HPDE6-E6E7 (cell line): ENCODE measurements at regions not wholly inside any gene's neighbourhood (a gene's known extent, or its start where the extent isn't known, plus 50 kb on each side); places are given as distances from the start of the nearest gene placed in this dataset.
"Not testable (repeated sequence)": the region's sequence is repeated elsewhere in the genome, so short reads cannot be mapped to it uniquely, and the experiment has no call there.

ENCODE experiments used
- DNase-seq: peaks from one replicate; pipeline ENCODE4 v3.0.0; 2011; ENCODE audit warnings: missing footprints; ENCODE audit errors: extremely low spot score

DNA sequence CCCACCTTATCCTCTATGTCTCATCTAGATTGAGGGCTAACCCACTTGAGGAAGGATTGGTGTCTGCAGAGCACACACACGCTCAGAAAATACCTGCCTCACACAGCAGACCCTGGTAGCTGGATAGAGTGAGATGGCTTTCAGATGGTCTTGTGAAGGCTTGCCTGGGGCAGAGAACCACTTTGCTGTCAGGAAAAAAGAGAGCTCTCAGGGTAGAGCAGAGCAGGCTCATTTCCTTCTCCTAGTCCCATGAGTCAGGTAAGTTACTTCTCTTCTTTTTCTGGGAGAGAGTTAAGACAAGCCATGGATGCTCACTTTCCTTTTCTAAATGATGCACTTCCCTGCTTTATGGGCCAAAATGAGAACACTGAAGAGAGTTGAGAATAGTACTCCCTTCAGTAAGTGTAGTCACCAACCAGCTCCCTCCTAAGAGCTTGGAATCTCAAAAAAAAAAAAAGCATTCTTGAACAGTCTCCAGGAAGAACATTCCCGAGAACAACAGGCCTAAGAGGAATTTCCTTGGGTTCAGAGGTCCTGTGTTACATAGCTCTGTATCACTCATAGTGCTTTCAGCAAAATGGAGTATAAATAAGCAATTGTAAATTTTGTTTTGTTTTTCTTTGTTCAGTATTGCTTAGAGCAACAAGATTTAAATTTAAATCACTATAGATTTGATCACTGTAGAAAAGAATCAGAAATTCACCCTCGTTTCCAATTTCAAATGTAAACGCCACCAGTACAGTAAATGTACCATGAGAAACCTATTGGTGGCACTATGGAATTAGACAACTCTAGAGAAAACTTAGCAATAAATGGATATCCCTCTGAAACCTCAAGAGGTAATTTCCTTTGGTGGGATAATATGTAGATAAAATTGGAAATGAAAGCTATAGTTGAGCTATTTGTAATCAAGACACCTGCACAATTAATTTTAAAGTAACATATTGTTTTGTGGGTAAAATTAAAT is 530.3 kb downstream of the RFPL4B start:
- DNase-seq, result no peak

DNA sequence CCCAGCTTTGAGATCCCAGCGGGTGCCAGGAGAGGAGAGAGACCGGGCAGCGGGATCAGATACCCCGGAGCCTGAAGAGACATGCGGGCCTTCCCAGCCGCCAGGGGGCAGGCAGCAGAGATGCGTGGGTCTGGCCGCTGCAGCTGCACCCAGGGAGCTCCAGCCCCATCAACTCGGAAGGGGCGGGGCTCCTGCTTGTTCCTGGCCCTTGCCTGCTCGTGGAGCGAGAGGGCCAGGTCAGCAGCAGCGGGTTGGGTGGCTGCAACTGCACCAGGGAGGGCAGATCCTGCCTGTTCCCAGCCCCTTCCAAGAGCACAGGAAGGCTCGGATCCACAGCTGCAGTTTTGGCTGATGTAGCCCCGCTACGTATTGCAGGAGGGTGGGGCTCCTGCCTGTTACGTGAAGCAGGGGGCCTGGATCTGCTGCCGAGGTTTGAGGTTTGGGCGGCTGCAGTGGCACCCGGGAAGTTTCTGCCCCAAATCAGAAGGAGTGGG is 532.8 kb downstream of the RFPL4B start:
- no peak for DNase-seq

GRCh38 chr6:112881027-112881426 is 533.9 kb downstream of the RFPL4B start:
- DNase-seq, result no peak

- no peak for DNase-seq
These were observed 535.0 kb downstream of the RFPL4B start for GRCh38 chr6:112881828-112882780.

GRCh38 chr6:112883095-112883494 is 536.0 kb downstream of the RFPL4B start:
- DNase-seq, result no peak

- DNase-seq, result no peak
These were observed 539.3 kb downstream of the RFPL4B start for GRCh38 chr6:112886415-112886814.

GRCh38 chr6:112887424-112887823 is 540.3 kb downstream of the RFPL4B start:
- DNase-seq, result not testable (repeated sequence)

GRCh38 chr6:112899541-112899940 is 552.4 kb downstream of the RFPL4B start:
- DNase-seq, result no peak

- DNase-seq, result no peak
These were observed 556.2 kb downstream of the RFPL4B start for GRCh38 chr6:112903361-112903760.

DNA sequence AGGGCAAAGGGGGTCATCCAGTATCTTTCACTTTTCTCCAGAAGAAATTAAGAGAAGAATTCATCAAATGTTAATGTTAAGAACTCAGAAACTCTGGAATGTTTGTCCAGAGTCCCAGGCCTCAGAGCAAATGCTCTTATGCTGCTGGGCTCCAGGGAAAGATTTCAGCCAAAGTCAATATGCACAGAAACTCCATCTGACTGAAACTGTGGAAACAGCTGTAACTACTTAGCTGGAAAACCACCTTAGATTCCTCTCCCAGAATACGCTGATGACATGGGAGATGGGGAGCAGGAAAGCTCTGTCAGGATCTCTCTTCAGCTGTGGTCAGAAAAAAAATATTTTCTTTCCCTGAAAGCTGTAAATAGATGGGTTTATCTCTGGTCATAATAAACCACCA is 559.6 kb downstream of the RFPL4B start:
- DNase-seq, result no peak

DNA sequence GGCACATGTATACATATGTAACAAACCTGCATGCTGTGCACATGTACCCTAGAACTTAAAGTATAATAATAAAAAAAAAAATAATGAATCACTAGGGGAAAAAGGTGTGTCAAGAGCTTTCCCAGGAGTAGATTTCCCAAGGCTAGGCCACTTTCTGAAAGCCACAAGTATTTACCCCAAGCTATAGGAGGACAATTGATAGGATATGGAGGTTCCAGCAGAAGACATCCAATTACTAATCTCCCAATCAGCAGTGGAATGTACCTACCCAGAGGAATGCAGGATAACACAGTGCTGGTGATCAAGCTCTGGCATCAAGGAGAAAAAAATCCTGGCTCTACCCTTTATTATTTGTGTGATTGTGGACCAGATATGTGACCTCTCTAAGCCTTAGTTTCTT is 562.7 kb downstream of the RFPL4B start:
- DNase-seq, result no peak

- no peak for DNase-seq
These were observed 563.1 kb downstream of the RFPL4B start for GRCh38 chr6:112910256-112910655.

GRCh38 chr6:112911959-112912358 is 564.8 kb downstream of the RFPL4B start:
- no peak for DNase-seq

- no peak for DNase-seq
These were observed 565.4 kb downstream of the RFPL4B start for GRCh38 chr6:112912416-112913101.

DNA sequence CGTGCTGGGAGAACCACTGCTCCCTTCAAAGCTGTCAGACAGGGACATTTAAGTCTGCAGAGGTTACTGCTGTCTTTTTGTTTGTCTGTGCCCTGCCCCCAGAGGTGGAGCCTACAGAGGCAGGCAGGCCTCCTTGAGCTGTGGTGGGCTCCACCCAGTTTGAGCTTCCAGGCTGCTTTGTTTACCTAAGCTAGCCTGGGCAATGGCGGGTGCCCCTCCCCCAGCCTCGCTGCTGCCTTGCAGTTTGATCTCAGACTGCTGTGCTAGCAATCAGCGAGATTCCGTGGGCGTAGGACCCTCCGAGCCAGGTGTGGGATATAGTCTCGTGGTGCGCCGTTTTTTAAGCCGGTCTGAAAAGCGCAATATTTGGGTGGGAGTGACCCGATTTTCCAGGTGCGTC is 572.6 kb downstream of the RFPL4B start:
- not testable (repeated sequence) for DNase-seq

- no peak for DNase-seq
These were observed 573.9 kb downstream of the RFPL4B start for GRCh38 chr6:112920994-112921393.

GRCh38 chr6:112923940-112924587 is 576.9 kb downstream of the RFPL4B start:
- DNase-seq, result no peak

DNA sequence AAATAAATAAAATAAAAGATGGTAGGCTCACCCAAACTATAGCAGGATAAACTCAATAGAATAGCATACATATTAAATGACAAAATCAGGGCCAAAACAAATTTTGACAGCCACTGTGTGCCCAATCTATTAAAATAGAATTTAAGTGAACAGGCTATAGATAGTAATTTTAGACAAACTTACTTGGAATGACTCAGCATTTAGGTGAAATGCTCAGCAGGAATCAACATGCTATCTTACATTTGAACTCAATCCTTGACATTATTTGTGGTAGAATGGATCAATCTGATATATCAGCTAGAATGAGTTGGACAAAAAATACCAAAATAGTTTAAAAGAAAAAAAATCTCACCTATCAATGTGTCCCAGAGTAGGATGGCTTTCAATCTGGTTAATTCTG is 578.6 kb downstream of the RFPL4B start:
- DNase-seq, result no peak

DNA sequence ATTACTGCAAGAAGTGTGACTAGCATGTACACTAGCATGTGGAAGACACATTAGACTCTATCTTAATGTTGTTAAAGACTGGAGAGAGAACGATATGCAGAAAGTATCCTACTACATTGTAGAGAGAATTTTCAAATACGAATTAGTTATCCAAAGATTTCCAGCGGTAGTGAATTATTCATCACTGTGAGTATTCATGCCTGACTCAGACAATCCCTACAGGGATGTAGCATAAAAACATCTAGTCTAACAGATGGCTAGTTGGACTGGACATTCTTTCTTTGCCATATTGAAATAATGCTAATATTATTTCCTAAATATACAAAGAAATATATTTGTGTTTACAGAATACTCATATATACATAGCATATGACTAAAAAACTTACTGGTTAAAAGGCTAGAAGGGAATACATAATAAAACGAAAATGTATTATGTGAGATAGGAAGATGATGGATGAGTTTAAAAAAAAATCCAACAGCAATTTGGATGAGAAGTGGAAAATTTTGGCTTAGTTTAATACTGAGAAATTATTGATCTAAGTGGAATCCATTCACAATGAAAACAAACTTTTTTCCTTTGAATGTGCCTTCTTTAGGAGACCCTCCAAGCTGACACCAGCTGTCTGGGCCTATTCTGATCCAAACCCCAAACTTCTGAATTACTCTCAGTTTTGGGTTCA is 580.7 kb downstream of the RFPL4B start:
- no peak for DNase-seq

GRCh38 chr6:112929641-112930040 is 582.5 kb downstream of the RFPL4B start:
- DNase-seq, result no peak

DNA sequence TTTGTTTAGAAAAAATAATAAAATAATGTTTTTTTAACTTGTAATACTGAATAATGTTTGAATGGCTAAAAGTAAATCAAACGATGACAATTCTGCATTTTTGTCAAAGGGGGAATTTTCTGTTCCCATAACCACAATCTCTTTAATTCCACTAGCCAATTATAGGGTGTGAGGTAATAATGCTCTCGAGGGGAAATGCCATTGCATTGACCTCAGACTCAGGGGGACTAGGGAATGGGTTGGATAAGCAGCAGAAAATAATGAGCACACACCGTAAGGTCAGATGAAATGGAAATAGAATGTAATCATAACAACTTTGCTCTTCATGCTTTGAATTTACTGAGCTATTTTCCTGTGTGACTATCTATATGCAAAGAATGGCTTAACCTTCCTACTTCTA is 584.7 kb downstream of the RFPL4B start:
- DNase-seq, result no peak
